Common myeloid progenitor, CD34-positive (primary cell): ENCODE measurements at regions not wholly inside any gene's neighbourhood (a gene's known extent, or its start where the extent isn't known, plus 50 kb on each side); places are given as distances from the start of the nearest gene placed in this dataset.

ENCODE experiments used
- CTCF ChIA-PET: fragments of 350-600 bp; sonication (Branson Sonifier 250); formaldehyde crosslinking; loops from one replicate; lab custom pipeline; 2021; ENCODE audit warnings: antibody characterized with exemption; lab: Charles Lee
- POLR2A ChIA-PET: fragments of 350-600 bp; sonication (Branson Sonifier 250); formaldehyde crosslinking; loops from one replicate; lab custom pipeline; 2021; ENCODE audit warnings: antibody characterized with exemption; lab: Charles Lee
- DNase-seq, 3 donors: peaks; one replicate each; pipeline versions ENCODE4 v3.0.0 to v3.0.0-alpha.2; 2013
- H3K27ac ChIP-seq, 2 experiments: 1 replicate in 1 of 2; 2 replicates in 1 of 2; pipeline ENCODE4 v1.7.0; 2013; ENCODE audit warnings: inconsistent platforms in 2 of 2, low read length in 2 of 2, mild to moderate bottlenecking in 2 of 2, low read depth in 1 of 2, moderate library complexity in 1 of 2; ENCODE audit not compliant: severe bottlenecking in 2 of 2, insufficient read depth in 1 of 2, poor library complexity in 1 of 2
- H3K27me3 ChIP-seq, 5 experiments: replicated peaks in 2 of 5; 1 replicate in 3 of 5; 2 replicates in 2 of 5; pipeline versions ENCODE4 v1.6.1 to v1.7.0; 2013; ENCODE audit warnings: low read length in 4 of 5, mild to moderate bottlenecking in 2 of 5, moderate library complexity in 2 of 5, inconsistent platforms in 1 of 5; ENCODE audit not compliant: insufficient read depth in 5 of 5, control insufficient read depth in 4 of 5
- H3K36me3 ChIP-seq, 4 experiments: 1 replicate in 2 of 4; 2 replicates in 2 of 4; pipeline versions ENCODE4 v1.6.1 to v1.7.0; 2013; ENCODE audit warnings: low read length in 3 of 4, control low read depth in 1 of 4, mild to moderate bottlenecking in 1 of 4; ENCODE audit not compliant: control insufficient read depth in 4 of 4, insufficient read depth in 4 of 4
- H3K4me1 ChIP-seq, 4 experiments: 1 replicate in 3 of 4; 2 replicates in 1 of 4; pipeline versions ENCODE4 v1.6.1 to v1.7.1; 2013; ENCODE audit warnings: low read length in 3 of 4, mild to moderate bottlenecking in 3 of 4, control low read depth in 1 of 4, inconsistent platforms in 1 of 4, moderate library complexity in 1 of 4; ENCODE audit not compliant: control insufficient read depth in 4 of 4, insufficient read depth in 4 of 4; ENCODE audit errors: control extremely low read depth in 1 of 4
- H3K4me3 ChIP-seq, 7 experiments: 1 replicate in 4 of 7; 2 replicates in 3 of 7; pipeline versions ENCODE4 v1.5.1 to v1.7.0; 2013; ENCODE audit warnings: mild to moderate bottlenecking in 7 of 7, low read length in 6 of 7, moderate library complexity in 6 of 7, inconsistent platforms in 2 of 7, low read depth in 2 of 7, control low read depth in 1 of 7; ENCODE audit not compliant: insufficient read depth in 4 of 7, control insufficient read depth in 1 of 7; ENCODE audit errors: extremely low read depth in 1 of 7
- H3K9me3 ChIP-seq, 5 experiments: 1 replicate in 4 of 5; 2 replicates in 1 of 5; pipeline versions ENCODE4 v1.6.1 to v1.7.1; 2013; ENCODE audit warnings: low read length in 4 of 5, mild to moderate bottlenecking in 2 of 5, inconsistent platforms in 1 of 5, low read depth in 1 of 5, moderate library complexity in 1 of 5; ENCODE audit not compliant: control insufficient read depth in 4 of 5, insufficient read depth in 2 of 5; ENCODE audit errors: control extremely low read depth in 1 of 5
- WGBS: methylation state at CpG from one replicate; pipeline ENCODE4 v1.1.5; 2013; ENCODE audit not compliant: insufficient coverage; 5-methylcytosine and 5-hydroxymethylcytosine counted together

- Histone ChIP-seq H3K27ac (no peak overlapping the region), H3K36me3 (no peaks in the 10 kb centered on the region), H3K4me3 (no peak overlapping the region), H3K27me3 (peaks cover 0 to 1% (median 0%) of the 10 kb centered on the region in 5 experiments), H3K9me3 (no peaks in the 10 kb centered on the region), H3K4me1 (no peaks in the 10 kb centered on the region)
- ChIA-PET CTCF (no interaction called here), POLR2A (no interaction called here)
- DNase-seq: no peak
- WGBS: 96% methylated on average over 7 of the region's 9 CpGs
Measured at GRCh38 chr5:4947893-4948536, 192.1 kb upstream of the ADAMTS16 start.

GRCh38 chr5:4949108-4949507 lies 191.0 kb upstream of the ADAMTS16 start:
- Histone ChIP-seq H3K36me3 (no peaks in the 10 kb centered on the region), H3K4me1 (no peaks in the 10 kb centered on the region), H3K27me3 (no peaks in the 10 kb centered on the region), H3K9me3 (no peaks in the 10 kb centered on the region), H3K27ac (no peak overlapping the region), H3K4me3 (no peak overlapping the region)
- WGBS: 73% methylated on average over 4 of the region's 6 CpGs
- DNase-seq: no peak
- CTCF ChIA-PET: no interaction called here
- POLR2A ChIA-PET: no interaction called here

GRCh38 chr5:4953576-4953975 lies 186.6 kb upstream of the ADAMTS16 start:
- H3K9me3 ChIP-seq: no peaks in the 10 kb centered on the region
- WGBS: 50% methylated on average over 1 of the region's 4 CpGs

GRCh38 chr5:4954048-4954447 lies 186.1 kb upstream of the ADAMTS16 start:
- POLR2A ChIA-PET: no interaction called here
- H3K27ac ChIP-seq: no peak overlapping the region
- DNase-seq: no peak
- no peaks in the 10 kb centered on the region for H3K4me1 ChIP-seq
- H3K4me3 ChIP-seq: no peak overlapping the region
- WGBS: 90% methylated on average over 3 of the region's 4 CpGs
- CTCF ChIA-PET: no interaction called here
- H3K36me3 ChIP-seq: no peaks in the 10 kb centered on the region
- H3K27me3 ChIP-seq: no peaks in the 10 kb centered on the region
- H3K9me3 ChIP-seq: no peaks in the 10 kb centered on the region

More at GRCh38 chr5:4953576-4953975, 186.6 kb upstream of the ADAMTS16 start:
- no peaks in the 10 kb centered on the region for H3K36me3 ChIP-seq
- DNase-seq: no peak
- H3K4me3 ChIP-seq: no peak overlapping the region
- no peaks in the 10 kb centered on the region for H3K4me1 ChIP-seq
- ChIA-PET POLR2A (no interaction called here), CTCF (no interaction called here)
- no peak overlapping the region for H3K27ac ChIP-seq
- no peaks in the 10 kb centered on the region for H3K27me3 ChIP-seq

- Histone ChIP-seq H3K9me3 (no peaks in the 10 kb centered on the region), H3K4me1 (no peaks in the 10 kb centered on the region), H3K4me3 (no peak overlapping the region), H3K27me3 (no peaks in the 10 kb centered on the region), H3K27ac (no peak overlapping the region), H3K36me3 (no peaks in the 10 kb centered on the region)
- no peak for DNase-seq
- CTCF ChIA-PET: interaction anchor here (1.1 kb wide), 1 partner anchor 13 kb away, joined by 3 read pairs; no protein-coding TSS in a partner anchor
- no CpG with 5 or more reads among the region's 1 CpG for WGBS
- POLR2A ChIA-PET: no interaction called here
Measured at GRCh38 chr5:4963265-4963664, 176.9 kb upstream of the ADAMTS16 start.

GRCh38 chr5:4969351-4969750 lies 170.8 kb upstream of the ADAMTS16 start:
- POLR2A ChIA-PET: no interaction called here
- 100% methylated on average over 2 of the region's 4 CpGs for WGBS
- no peak overlapping the region for H3K4me3 ChIP-seq

GRCh38 chr5:4970171-4970570 lies 170.0 kb upstream of the ADAMTS16 start:
- 100% methylated on average over 1 of the region's 4 CpGs for WGBS
- Histone ChIP-seq H3K9me3 (no peaks in the 10 kb centered on the region), H3K27ac (no peak overlapping the region), H3K36me3 (no peaks in the 10 kb centered on the region), H3K4me1 (no peaks in the 10 kb centered on the region), H3K27me3 (no peaks in the 10 kb centered on the region), H3K4me3 (no peak overlapping the region)
- DNase-seq: no peak
- ChIA-PET CTCF (no interaction called here), POLR2A (no interaction called here)

More at GRCh38 chr5:4969351-4969750, 170.8 kb upstream of the ADAMTS16 start:
- no peaks in the 10 kb centered on the region for H3K9me3 ChIP-seq
- H3K4me1 ChIP-seq: no peaks in the 10 kb centered on the region
- no peaks in the 10 kb centered on the region for H3K27me3 ChIP-seq
- no peak overlapping the region for H3K27ac ChIP-seq
- DNase-seq: no peak
- CTCF ChIA-PET: no interaction called here
- H3K36me3 ChIP-seq: no peaks in the 10 kb centered on the region
